ENCODE measurements at regions not wholly inside any gene's neighbourhood (a gene's known extent, or its start where the extent isn't known, plus 50 kb on each side); places are given as distances from the start of the nearest gene placed in this dataset.

GRCh38 chr16:14005335-14005734 is 65.8 kb upstream of the MRTFB start:
- no peak for TF ChIP-seq EZH2 (IDR thresholded peaks at IDR 0.05; ENCODE audit: borderline replicate concordance, insufficient read depth, low read length, poor library complexity, severe bottlenecking)
- no peak for TF ChIP-seq REST (IDR thresholded peaks at IDR 0.05; ENCODE audit: borderline replicate concordance)
- TF ChIP-seq POLR2AphosphoS5 (IDR thresholded peaks at IDR 0.05) = no peak
- TF ChIP-seq CTCF (IDR thresholded peaks at IDR 0.05; ENCODE audit: poor library complexity, severe bottlenecking) = no peak
- TF ChIP-seq MXI1 (conservative IDR thresholded peaks at IDR 0.05; ENCODE audit: poor library complexity, severe bottlenecking) = no peak
- TF ChIP-seq SMC3 (conservative IDR thresholded peaks at IDR 0.05; ENCODE audit: poor library complexity) = no peak
- TF ChIP-seq EP300 (conservative IDR thresholded peaks at IDR 0.05; ENCODE audit: poor library complexity, severe bottlenecking) = no peak
- TF ChIP-seq TAF1 (IDR thresholded peaks at IDR 0.05; ENCODE audit: low read depth) = no peak
- no peak for TF ChIP-seq RAD21 (conservative IDR thresholded peaks at IDR 0.05)
- H3K27me3 ChIP-seq (ENCODE audit: insufficient read depth, low read depth, low read length) = no peaks in the 10 kb centered on the region
- no peaks in the 10 kb centered on the region for H3K9me2 ChIP-seq (ENCODE audit: insufficient read depth, low read length)
- no peaks in the 10 kb centered on the region for H3K9me3 ChIP-seq (ENCODE audit: low read length)
- H3K27ac ChIP-seq (ENCODE audit: low read length) = no peak overlapping the region
- H2AFZ ChIP-seq (ENCODE audit: low read depth, low read length) = no peak overlapping the region
- no peaks in the 10 kb centered on the region for H4K20me1 ChIP-seq (ENCODE audit: insufficient read depth)
- no peaks in the 10 kb centered on the region for H3F3A ChIP-seq (ENCODE audit: insufficient read depth, low read length, poor library complexity, severe bottlenecking)
- H3K4me2 ChIP-seq (ENCODE audit: low read length) = no peak overlapping the region
- H3K9ac ChIP-seq (ENCODE audit: low read length) = no peak overlapping the region
- H3K36me3 ChIP-seq (ENCODE audit: insufficient read depth, low read length) = no peaks in the 10 kb centered on the region
- H3K4me3 ChIP-seq (ENCODE audit: low read length) = no peak overlapping the region
- no peaks in the 10 kb centered on the region for H3K79me2 ChIP-seq (replicated peaks; ENCODE audit: insufficient read depth, low read length)

- no peak overlapping the region for H3K9ac ChIP-seq (ENCODE audit: low read length)
- H3K9me2 ChIP-seq (ENCODE audit: insufficient read depth, low read length) = no peaks in the 10 kb centered on the region
- H3K4me2 ChIP-seq (ENCODE audit: low read length) = no peak overlapping the region
- H3K27ac ChIP-seq (ENCODE audit: low read length) = no peak overlapping the region
- no peak overlapping the region for H3K4me3 ChIP-seq (ENCODE audit: low read length)
- H3K36me3 ChIP-seq (ENCODE audit: insufficient read depth, low read length) = no peaks in the 10 kb centered on the region
- no peaks in the 10 kb centered on the region for H3F3A ChIP-seq (ENCODE audit: insufficient read depth, low read length, poor library complexity, severe bottlenecking)
- H3K9me3 ChIP-seq (ENCODE audit: low read length) = no peaks in the 10 kb centered on the region
- no peak for TF ChIP-seq SMC3 (conservative IDR thresholded peaks at IDR 0.05; ENCODE audit: poor library complexity)
- no peak for TF ChIP-seq EP300 (conservative IDR thresholded peaks at IDR 0.05; ENCODE audit: poor library complexity, severe bottlenecking)
- TF ChIP-seq POLR2AphosphoS5 (IDR thresholded peaks at IDR 0.05) = no peak
- TF ChIP-seq CTCF (IDR thresholded peaks at IDR 0.05; ENCODE audit: poor library complexity, severe bottlenecking) = no peak
- TF ChIP-seq EZH2 (IDR thresholded peaks at IDR 0.05; ENCODE audit: borderline replicate concordance, insufficient read depth, low read length, poor library complexity, severe bottlenecking) = no peak
- TF ChIP-seq REST (IDR thresholded peaks at IDR 0.05; ENCODE audit: borderline replicate concordance) = no peak
- no peak for TF ChIP-seq RAD21 (conservative IDR thresholded peaks at IDR 0.05)
- TF ChIP-seq MXI1 (conservative IDR thresholded peaks at IDR 0.05; ENCODE audit: poor library complexity, severe bottlenecking) = no peak
- TF ChIP-seq TAF1 (IDR thresholded peaks at IDR 0.05; ENCODE audit: low read depth) = no peak
- H4K20me1 ChIP-seq (ENCODE audit: insufficient read depth) = no peaks in the 10 kb centered on the region
- no peak overlapping the region for H2AFZ ChIP-seq (ENCODE audit: low read depth, low read length)
- no peaks in the 10 kb centered on the region for H3K79me2 ChIP-seq (replicated peaks; ENCODE audit: insufficient read depth, low read length)
- no peaks in the 10 kb centered on the region for H3K27me3 ChIP-seq (ENCODE audit: insufficient read depth, low read depth, low read length)
Observed at GRCh38 chr16:14007450-14007849, 63.7 kb upstream of the MRTFB start.
